DOHH2 (cell line): ENCODE measurements at regions not wholly inside any gene's neighbourhood (a gene's known extent, or its start where the extent isn't known, plus 50 kb on each side); places are given as distances from the start of the nearest gene placed in this dataset.

Source experiments
- EZH2phosphoT487 ChIP-seq: fragments of 200-600 bp; sonication (generic); IDR thresholded peaks from 2 replicates; pipeline ENCODE4 v1.6.1; 2017; ENCODE audit warnings: borderline replicate concordance, mild to moderate bottlenecking, antibody characterized with exemption, low read length, moderate library complexity, mixed read lengths
- TF ChIP-seq, protein P1 (sequence below): fragments of 200-600 bp; sonication (generic); IDR thresholded peaks from one replicate; pipeline ENCODE4 v1.5.1; 2014; ENCODE audit warnings: antibody characterized with exemption, mild to moderate bottlenecking, low read depth, low read length; ENCODE audit not compliant: poor library complexity, severe bottlenecking

DNA sequence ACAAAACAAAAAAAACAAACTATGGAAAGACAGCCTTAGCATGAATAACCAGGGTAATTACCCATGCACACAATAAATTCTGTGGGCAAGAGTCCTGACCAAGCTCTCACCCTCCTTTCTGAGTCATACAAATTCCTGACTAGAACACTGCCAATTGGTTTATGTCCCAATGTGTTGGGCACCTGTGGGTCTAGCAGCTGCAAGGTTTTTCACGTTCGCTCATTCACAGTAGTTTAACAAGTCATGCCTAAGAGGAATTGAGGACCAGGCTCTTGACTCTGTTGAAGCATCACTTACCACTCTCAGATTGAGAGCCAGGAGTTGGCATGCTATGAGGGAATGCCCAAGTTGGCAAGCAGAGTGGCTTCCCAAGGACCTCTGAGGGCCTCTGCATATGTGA lies 205.5 kb upstream of the SLC24A2 start:
- TF ChIP-seq, protein P1, sequence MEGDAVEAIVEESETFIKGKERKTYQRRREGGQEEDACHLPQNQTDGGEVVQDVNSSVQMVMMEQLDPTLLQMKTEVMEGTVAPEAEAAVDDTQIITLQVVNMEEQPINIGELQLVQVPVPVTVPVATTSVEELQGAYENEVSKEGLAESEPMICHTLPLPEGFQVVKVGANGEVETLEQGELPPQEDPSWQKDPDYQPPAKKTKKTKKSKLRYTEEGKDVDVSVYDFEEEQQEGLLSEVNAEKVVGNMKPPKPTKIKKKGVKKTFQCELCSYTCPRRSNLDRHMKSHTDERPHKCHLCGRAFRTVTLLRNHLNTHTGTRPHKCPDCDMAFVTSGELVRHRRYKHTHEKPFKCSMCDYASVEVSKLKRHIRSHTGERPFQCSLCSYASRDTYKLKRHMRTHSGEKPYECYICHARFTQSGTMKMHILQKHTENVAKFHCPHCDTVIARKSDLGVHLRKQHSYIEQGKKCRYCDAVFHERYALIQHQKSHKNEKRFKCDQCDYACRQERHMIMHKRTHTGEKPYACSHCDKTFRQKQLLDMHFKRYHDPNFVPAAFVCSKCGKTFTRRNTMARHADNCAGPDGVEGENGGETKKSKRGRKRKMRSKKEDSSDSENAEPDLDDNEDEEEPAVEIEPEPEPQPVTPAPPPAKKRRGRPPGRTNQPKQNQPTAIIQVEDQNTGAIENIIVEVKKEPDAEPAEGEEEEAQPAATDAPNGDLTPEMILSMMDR: no peak
- TF ChIP-seq EZH2phosphoT487: no peak
